OCI-LY3 (cell line): ENCODE measurements at regions not wholly inside any gene's neighbourhood (a gene's known extent, or its start where the extent isn't known, plus 50 kb on each side); places are given as distances from the start of the nearest gene placed in this dataset.

Experiments used
- H2AFZ ChIP-seq: fragments of 200-600, 300-600 bp; shearing (Covaris generic); 2 replicates; pipeline ENCODE4 v1.6.0; 2014; ENCODE audit warnings: antibody characterized with exemption, low read depth, low read length
- H3K27ac ChIP-seq: fragments of 200-600, 300-600 bp; sonication (generic); 2 replicates; pipeline ENCODE4 v1.5.1; 2014; ENCODE audit warnings: mild to moderate bottlenecking, low read length, moderate library complexity, mixed read lengths
- H3K27me3 ChIP-seq: fragments of 200-600, 300-600 bp; sonication (generic); 2 replicates; pipeline ENCODE4 v1.6.1; 2014; ENCODE audit warnings: low read depth, low read length, mixed read lengths
- H3K36me3 ChIP-seq: fragments of 200-600, 300-600 bp; sonication (generic); replicated peaks from 2 replicates; pipeline ENCODE3; 2014; ENCODE audit warnings: low read depth, low read length, mixed read lengths
- H3K4me1 ChIP-seq: fragments of 300-600, 200-600 bp; sonication (generic); 2 replicates; pipeline ENCODE4 v1.6.1; 2014; ENCODE audit warnings: low read length, mixed read lengths
- H3K4me2 ChIP-seq: fragments of 200-600, 300-600 bp; sonication (generic); 2 replicates; pipeline ENCODE4 v1.6.1; 2014; ENCODE audit warnings: low read length, mixed read lengths
- H3K4me3 ChIP-seq: fragments of 300-600, 200-600 bp; sonication (generic); 2 replicates; pipeline ENCODE4 v1.5.1; 2014; ENCODE audit warnings: antibody characterized with exemption, mild to moderate bottlenecking, low read length, moderate library complexity
- H3K79me2 ChIP-seq: fragments of 300-600, 200-600 bp; shearing (Covaris generic); 2 replicates; pipeline ENCODE4 v1.6.1; 2014; ENCODE audit warnings: mild to moderate bottlenecking, low read length, mixed read lengths
- H3K9ac ChIP-seq: fragments of 300-600, 200-600 bp; shearing (Covaris generic); 2 replicates; pipeline ENCODE4 v1.6.0; 2014; ENCODE audit warnings: mild to moderate bottlenecking, low read length, moderate library complexity
- H3K9me3 ChIP-seq: fragments of 200-600, 300-600 bp; shearing (Covaris generic); 2 replicates; pipeline ENCODE4 v1.6.1; 2014; ENCODE audit warnings: low read length, mixed read lengths; ENCODE audit not compliant: insufficient read depth
- H4K20me1 ChIP-seq: fragments of 200-600, 300-600 bp; sonication (generic); 2 replicates; pipeline ENCODE4 v1.6.1; 2016; ENCODE audit warnings: low read length, mixed read lengths; ENCODE audit not compliant: insufficient read depth
- CTCF ChIP-seq: fragments of 200-600, 300-600 bp; sonication (generic); IDR thresholded peaks from 2 replicates; pipeline ENCODE4 v1.5.1; 2014; ENCODE audit warnings: antibody characterized with exemption, low read length, low read depth
- EZH2phosphoT487 ChIP-seq: fragments of 200-600 bp; shearing (Covaris generic); IDR thresholded peaks from 2 replicates; pipeline ENCODE4 v1.6.1; 2018; ENCODE audit warnings: antibody characterized with exemption, mixed run types, low read depth

GRCh38 chr15:81901319-81901718 is 144.5 kb downstream of the MEX3B start:
- H3K27me3 ChIP-seq, result peaks cover 41% of the 10 kb centered on the region
- no peaks in the 10 kb centered on the region for H3K36me3 ChIP-seq
- no peaks in the 10 kb centered on the region for H3K79me2 ChIP-seq
- no peaks in the 10 kb centered on the region for H3K9me3 ChIP-seq
- H3K4me3 ChIP-seq, result no peak overlapping the region
- H3K27ac ChIP-seq, result no peak overlapping the region
- H4K20me1 ChIP-seq, result no peaks in the 10 kb centered on the region
- no peaks in the 10 kb centered on the region for H3K4me1 ChIP-seq
- no peak overlapping the region for H3K4me2 ChIP-seq
- TF ChIP-seq CTCF (no peak), EZH2phosphoT487 (no peak)
- H2AFZ ChIP-seq, result no peak overlapping the region
- no peak overlapping the region for H3K9ac ChIP-seq

- Histone ChIP-seq H4K20me1 (no peaks in the 10 kb centered on the region), H3K4me3 (no peak overlapping the region), H3K27me3 (peaks cover 32% of the 10 kb centered on the region; the same call in 1 of the 2 replicates), H3K4me2 (no peak overlapping the region), H3K79me2 (no peaks in the 10 kb centered on the region), H3K27ac (no peak overlapping the region), H3K9me3 (no peaks in the 10 kb centered on the region), H3K36me3 (no peaks in the 10 kb centered on the region), H3K9ac (no peak overlapping the region), H3K4me1 (no peaks in the 10 kb centered on the region), H2AFZ (no peak overlapping the region)
- TF ChIP-seq CTCF (no peak), EZH2phosphoT487 (no peak)
These were observed 146.1 kb downstream of the MEX3B start for GRCh38 chr15:81899730-81900129.

GRCh38 chr15:81899024-81899423 is 146.8 kb downstream of the MEX3B start:
- H3K4me2 ChIP-seq, result no peak overlapping the region
- H3K27me3 ChIP-seq, result peaks cover 32% of the 10 kb centered on the region; the same call in 1 of the 2 replicates
- no peaks in the 10 kb centered on the region for H4K20me1 ChIP-seq
- no peak for TF ChIP-seq EZH2phosphoT487
- TF ChIP-seq CTCF, result no peak
- no peak overlapping the region for H2AFZ ChIP-seq
- no peak overlapping the region for H3K4me3 ChIP-seq
- no peaks in the 10 kb centered on the region for H3K4me1 ChIP-seq
- no peaks in the 10 kb centered on the region for H3K36me3 ChIP-seq
- H3K79me2 ChIP-seq, result no peaks in the 10 kb centered on the region
- H3K27ac ChIP-seq, result no peak overlapping the region
- H3K9me3 ChIP-seq, result no peaks in the 10 kb centered on the region
- H3K9ac ChIP-seq, result no peak overlapping the region

GRCh38 chr15:81897057-81897677 is 148.7 kb downstream of the MEX3B start:
- no peak overlapping the region for H2AFZ ChIP-seq

More at GRCh38 chr15:81897057-81897677, 148.7 kb downstream of the MEX3B start:
- no peak overlapping the region for H3K4me3 ChIP-seq
- no peak overlapping the region for H3K4me2 ChIP-seq
- no peaks in the 10 kb centered on the region for H3K79me2 ChIP-seq
- no peaks in the 10 kb centered on the region for H3K4me1 ChIP-seq
- H3K9me3 ChIP-seq, result no peaks in the 10 kb centered on the region
- no peak overlapping the region for H3K9ac ChIP-seq
- no peaks in the 10 kb centered on the region for H4K20me1 ChIP-seq
- TF ChIP-seq EZH2phosphoT487 (no peak), CTCF (no peak)
- peaks cover 32% of the 10 kb centered on the region for H3K27me3 ChIP-seq
- H3K36me3 ChIP-seq, result no peaks in the 10 kb centered on the region
- no peak overlapping the region for H3K27ac ChIP-seq
